ENCODE measurements at regions not wholly inside any gene's neighbourhood (a gene's known extent, or its start where the extent isn't known, plus 50 kb on each side); places are given as distances from the start of the nearest gene placed in this dataset.

GRCh38 chr10:128693493-128694131 lies 567.4 kb upstream of the MKI67 start:
- no peak for DNase-seq

GRCh38 chr10:128694168-128694850 lies 568.1 kb upstream of the MKI67 start:
- DNase-seq: no peak

- DNase-seq: no peak
Measured at GRCh38 chr10:128694851-128695725, 568.9 kb upstream of the MKI67 start.

- no peak for DNase-seq
Measured at GRCh38 chr10:128695931-128696330, 569.7 kb upstream of the MKI67 start.

DNA sequence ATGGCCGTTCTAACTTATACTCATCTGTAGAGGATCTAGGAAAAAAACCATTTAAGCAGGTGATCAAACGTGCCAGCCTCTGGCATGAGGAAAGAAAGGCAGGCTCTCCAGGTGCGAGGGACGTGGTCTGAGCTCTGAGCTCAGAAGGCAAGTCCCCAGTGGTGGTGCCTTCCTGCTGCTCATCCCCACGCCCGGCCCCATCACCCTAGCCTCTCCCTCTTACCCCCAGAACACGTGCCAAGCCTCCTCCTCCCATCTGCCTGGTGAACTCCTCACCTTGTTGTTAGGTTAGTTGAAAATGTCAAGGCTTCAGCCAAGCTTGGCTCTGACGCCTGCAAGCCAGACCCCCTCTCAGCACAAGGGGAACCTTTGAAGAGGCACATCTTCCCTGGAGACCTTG lies 571.2 kb upstream of the MKI67 start:
- no peak for DNase-seq

DNA sequence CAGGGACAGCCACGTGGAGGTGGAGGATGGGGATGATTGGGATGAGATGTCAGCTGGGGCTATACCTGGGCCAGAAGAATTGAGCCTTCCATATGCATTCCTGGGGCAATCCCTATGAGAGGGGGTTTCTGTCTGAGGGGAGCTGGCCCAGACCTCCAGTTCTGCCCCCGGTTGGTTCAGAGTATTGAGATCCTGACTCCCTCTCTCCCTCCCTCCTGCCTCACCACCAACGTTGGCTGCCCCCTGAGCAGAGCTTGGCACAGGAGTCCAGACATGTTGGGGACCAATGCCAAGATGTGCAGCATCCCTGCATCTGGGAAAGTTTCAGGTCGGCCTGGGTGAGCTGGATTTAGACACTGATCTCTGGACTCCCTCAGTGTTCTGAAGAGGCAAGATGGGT lies 575.2 kb upstream of the MKI67 start:
- DNase-seq: no peak

DNA sequence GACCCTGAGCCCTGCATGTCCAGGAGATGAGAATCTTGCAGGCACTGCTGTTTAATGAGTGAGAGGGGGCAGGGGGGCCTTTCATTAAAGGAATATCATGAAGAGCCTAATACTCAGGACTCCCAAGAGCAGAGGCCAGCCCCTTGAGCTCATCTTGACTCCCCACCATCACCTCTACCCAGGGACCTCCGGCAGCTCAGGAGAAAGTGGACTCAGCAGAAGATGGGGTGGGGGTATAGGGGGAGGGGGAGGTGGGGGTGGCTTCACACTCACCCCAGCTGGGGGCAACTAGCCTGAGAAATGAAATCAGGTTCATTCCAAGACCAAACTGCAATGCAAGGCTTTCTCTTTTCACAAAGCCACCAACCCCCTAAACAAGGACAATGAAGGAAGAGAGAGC lies 575.6 kb upstream of the MKI67 start:
- DNase-seq: no peak

GRCh38 chr10:128704716-128705115 lies 578.5 kb upstream of the MKI67 start:
- DNase-seq: no peak

GRCh38 chr10:128708182-128708581 lies 582.0 kb upstream of the MKI67 start:
- no peak for DNase-seq

DNA sequence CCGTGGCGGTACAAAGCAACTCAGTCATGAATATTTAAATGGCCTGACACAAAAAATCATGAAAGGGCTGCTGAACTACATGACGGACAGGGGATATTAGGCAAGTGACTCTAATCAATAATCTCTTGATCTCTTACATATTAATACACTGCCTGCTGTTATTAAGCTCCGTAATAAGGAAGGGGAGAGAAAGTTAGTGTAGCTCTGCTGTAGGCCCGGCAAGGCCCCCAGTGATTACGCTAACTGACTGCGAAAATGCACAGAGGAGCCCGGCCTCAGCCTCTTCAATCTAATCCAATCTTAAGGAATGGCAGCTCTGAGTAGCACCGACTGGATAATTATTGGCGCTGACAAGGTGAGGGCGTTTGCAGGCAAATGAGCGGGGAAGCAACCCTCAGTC lies 583.5 kb upstream of the MKI67 start:
- DNase-seq: no peak

- no peak for DNase-seq
Measured at GRCh38 chr10:128710098-128710797, 584.0 kb upstream of the MKI67 start.

- DNase-seq: no peak
Measured at GRCh38 chr10:128710798-128711183, 584.6 kb upstream of the MKI67 start.

DNA sequence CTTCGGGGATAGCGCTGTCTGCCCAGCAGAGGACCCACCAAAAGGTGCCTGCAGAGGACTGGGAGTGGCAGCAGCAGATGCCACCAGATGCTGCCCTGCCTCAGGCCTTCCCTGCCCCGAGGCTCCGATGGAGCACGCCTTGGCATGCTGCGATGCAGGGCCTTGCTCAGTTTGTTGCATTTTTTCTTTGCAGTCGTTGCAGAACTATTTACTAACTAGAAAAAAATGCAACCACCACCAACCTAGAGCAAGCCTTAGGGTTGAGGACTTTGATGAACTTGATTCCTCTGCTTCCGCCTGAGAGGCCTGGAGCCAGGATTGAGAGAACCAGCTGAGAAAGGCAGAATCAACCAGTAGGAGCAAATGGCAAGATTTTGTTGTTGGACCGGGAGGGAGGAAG lies 585.6 kb upstream of the MKI67 start:
- no peak for DNase-seq

DNA sequence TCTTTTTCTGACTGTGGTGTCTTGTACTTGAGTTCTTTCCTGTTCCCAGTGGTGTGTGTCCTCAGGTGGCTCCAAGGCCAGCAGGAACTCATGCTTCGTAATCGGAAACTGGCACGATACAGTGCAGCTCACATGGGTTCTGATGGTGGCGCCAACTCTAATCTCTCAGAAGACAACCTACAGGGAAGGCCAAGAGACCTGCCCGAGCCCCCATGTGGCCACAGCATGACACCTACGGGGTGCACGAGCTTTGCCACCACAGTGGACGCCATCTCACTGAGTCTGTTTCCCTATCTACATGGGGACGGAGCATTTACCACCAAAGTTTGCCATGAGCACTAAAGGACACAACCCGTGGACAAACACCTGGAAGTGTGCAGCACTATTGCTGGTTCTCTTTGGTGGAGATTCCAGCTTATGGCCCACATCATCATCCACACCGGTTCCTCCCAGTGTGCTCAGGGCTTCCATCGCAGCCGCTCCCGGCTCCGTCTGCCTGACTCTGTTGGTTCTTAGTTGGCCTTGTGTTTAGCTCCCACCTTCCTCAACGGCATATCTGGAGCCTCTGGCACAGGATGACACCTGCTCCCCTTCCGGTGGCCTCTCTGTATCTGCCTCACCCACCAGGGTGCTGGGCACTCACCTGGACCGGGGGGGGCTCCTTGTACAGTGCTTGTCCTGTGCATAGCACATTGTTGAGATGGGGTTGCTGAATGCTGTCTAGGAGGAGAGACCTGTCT lies 586.6 kb upstream of the MKI67 start:
- no peak for DNase-seq

- no peak for DNase-seq
Measured at GRCh38 chr10:128713471-128713870, 587.2 kb upstream of the MKI67 start.

DNA sequence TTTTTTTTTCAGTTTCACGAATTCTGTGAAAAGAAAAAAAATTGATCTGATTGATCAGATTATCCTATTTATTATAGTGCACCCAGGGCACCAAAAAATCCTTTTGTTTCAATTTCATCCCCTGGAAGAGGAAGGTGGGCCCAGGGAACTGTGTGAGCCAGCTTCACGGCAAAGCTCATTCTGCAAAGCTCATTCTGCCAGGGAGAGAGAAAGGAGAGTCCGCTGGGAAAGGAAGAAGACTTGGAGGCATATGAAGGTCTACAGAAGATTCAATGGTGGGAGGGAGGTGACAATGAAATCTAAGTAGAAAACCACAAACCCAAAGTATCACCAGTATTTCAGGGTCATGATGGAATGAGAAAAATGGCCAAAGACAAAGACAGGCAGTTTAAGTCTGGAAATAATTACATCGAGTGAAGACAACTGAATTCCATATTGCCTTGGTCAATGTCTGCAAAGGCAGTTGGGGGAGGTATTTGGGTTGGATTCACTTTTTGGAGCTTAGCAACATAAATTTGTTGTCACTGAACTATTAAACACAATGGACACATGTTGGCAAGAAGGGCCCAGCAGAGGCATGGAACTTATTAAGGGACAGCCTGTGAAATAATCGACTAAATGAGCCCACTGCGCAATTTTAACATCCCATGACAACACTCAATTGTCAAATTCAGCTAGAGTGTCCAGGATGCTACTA lies 587.8 kb upstream of the MKI67 start:
- no peak for DNase-seq

- DNase-seq: no peak
Measured at GRCh38 chr10:128714644-128715415, 588.6 kb upstream of the MKI67 start.

- no peak for DNase-seq
Measured at GRCh38 chr10:128716181-128716580, 590.0 kb upstream of the MKI67 start.

DNA sequence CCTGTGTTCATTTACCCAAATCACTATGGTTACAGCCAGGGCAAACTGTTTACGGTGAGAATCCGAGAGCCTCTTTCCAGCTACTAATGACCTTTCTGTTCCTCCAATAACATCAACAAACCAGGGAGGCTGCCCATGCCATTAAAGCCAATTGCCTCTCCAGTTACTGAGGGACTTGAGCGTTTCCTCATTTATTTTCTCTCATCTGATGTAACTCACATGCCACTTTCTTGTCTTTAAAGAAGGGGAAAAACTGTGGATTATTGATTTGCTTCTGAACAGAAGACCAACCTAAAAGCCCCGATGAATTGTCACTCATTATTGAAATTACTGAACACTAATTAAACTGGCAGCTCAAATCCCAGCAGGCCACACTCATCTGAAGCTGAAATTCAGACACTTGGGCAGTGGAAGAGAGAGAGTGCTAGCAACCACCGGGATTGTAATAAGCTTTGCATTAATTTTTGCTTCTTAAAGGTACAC lies 595.8 kb upstream of the MKI67 start:
- DNase-seq: peak; percentile 58

GRCh38 chr10:128722947-128723346 lies 596.7 kb upstream of the MKI67 start:
- no peak for DNase-seq

GRCh38 chr10:128723631-128724205 lies 597.5 kb upstream of the MKI67 start:
- no peak for DNase-seq

All from NCI-H1105 treated with DMSO at 0.1 percent for 48 hours (cell line).